ENCODE measurements at regions not wholly inside any gene's neighbourhood (a gene's known extent, or its start where the extent isn't known, plus 50 kb on each side); places are given as distances from the start of the nearest gene placed in this dataset.

DNA sequence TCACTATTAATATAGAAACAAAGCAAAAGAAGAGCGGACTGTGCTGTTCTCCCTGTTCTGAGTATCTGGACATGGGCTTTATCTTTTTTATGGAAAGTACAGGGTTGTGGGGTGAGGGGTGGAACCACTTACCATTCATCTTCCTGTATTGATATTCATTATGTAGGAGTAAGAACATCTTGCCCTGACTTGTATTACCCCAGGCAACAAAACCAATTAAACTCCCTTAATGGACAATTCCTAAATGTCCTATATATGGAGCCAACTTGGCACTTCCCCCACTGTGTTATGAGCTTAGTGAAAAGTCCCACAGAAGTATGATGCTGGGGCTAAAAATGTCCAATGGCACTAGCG lies 139.9 kb upstream of the KRR1 start:
- TF ChIP-seq, protein P1, sequence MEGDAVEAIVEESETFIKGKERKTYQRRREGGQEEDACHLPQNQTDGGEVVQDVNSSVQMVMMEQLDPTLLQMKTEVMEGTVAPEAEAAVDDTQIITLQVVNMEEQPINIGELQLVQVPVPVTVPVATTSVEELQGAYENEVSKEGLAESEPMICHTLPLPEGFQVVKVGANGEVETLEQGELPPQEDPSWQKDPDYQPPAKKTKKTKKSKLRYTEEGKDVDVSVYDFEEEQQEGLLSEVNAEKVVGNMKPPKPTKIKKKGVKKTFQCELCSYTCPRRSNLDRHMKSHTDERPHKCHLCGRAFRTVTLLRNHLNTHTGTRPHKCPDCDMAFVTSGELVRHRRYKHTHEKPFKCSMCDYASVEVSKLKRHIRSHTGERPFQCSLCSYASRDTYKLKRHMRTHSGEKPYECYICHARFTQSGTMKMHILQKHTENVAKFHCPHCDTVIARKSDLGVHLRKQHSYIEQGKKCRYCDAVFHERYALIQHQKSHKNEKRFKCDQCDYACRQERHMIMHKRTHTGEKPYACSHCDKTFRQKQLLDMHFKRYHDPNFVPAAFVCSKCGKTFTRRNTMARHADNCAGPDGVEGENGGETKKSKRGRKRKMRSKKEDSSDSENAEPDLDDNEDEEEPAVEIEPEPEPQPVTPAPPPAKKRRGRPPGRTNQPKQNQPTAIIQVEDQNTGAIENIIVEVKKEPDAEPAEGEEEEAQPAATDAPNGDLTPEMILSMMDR (IDR thresholded peaks at IDR 0.05) = no peak
- no peak for TF ChIP-seq FOXM1 (IDR thresholded peaks at IDR 0.05; ENCODE audit: low read depth)
- TF ChIP-seq EP300 (IDR thresholded peaks at IDR 0.05; ENCODE audit: borderline replicate concordance in 1 of 2, low read depth in 1 of 2, low read length in 1 of 2) = peak in 1 of 2 experiments; percentile 60; a peak in 1 of 4 replicates
- no peak for TF ChIP-seq YY1 (IDR thresholded peaks at IDR 0.05; ENCODE audit: low read depth)
